HCT116 (cell line): ENCODE measurements at regions not wholly inside any gene's neighbourhood (a gene's known extent, or its start where the extent isn't known, plus 50 kb on each side); places are given as distances from the start of the nearest gene placed in this dataset.

Experiments
- ATAC-seq: fragments of 200-7000 bp; cut with Tn5 transposase; 2 replicates; pipeline ENCODE4 v1.9.1; 2020; ENCODE audit warnings: mild to moderate bottlenecking, moderate library complexity
- BruUV-seq: library from RNA; stranded (reverse); fragments of 400-500 nt; replicated peaks from 2 replicates; lab custom pipeline; 2021; lab: Mats Ljungman, UMichigan
- CTCF ChIA-PET: fragments of 300-600 bp; sonication (Branson Sonifier 250); formaldehyde crosslinking; loops from one replicate; lab custom pipeline; 2021; ENCODE audit warnings: antibody characterized with exemption; lab: Charles Lee
- POLR2A ChIA-PET: fragments of 300-600, 350-600 bp; sonication (Branson Sonifier 250); formaldehyde crosslinking; loops from one replicate; lab custom pipeline; 2021; ENCODE audit warnings: antibody characterized with exemption; lab: Charles Lee
- RAD21 ChIA-PET, 2 experiments: fragments of 300-600 bp; sonication (Branson Sonifier 250); formaldehyde crosslinking; loops; one replicate each; lab custom pipeline; 2023; ENCODE audit warnings: low total read pairs in 2 of 2; ENCODE audit not compliant: uncharacterized antibody in 2 of 2, unreplicated experiment in 2 of 2, low non-redundant PET in 1 of 2; lab: Charles Lee
- DNase-seq: peaks from one replicate; pipeline ENCODE4 v3.0.0-alpha.2; 2010; ENCODE audit warnings: low read depth, low spot score
- H2AFZ ChIP-seq: fragments of 200-600 bp; shearing (Covaris generic), sonication (generic); 2 replicates; pipeline ENCODE4 v1.6.1; 2017; ENCODE audit warnings: low read depth, mixed run types, mixed read lengths, antibody characterized with exemption, low read length; ENCODE audit not compliant: poor library complexity, severe bottlenecking
- H3K27ac ChIP-seq: 2 replicates; pipeline ENCODE4 v1.5.1; 2012; ENCODE audit warnings: low read depth, low read length
- H3K27me3 ChIP-seq: fragments of 200-600 bp; sonication (generic); 2 replicates; pipeline ENCODE4 v1.6.1; 2016; ENCODE audit warnings: mixed run types, low read length, mixed read lengths; ENCODE audit not compliant: insufficient read depth
- H3K36me3 ChIP-seq, 2 experiments: fragments of 200-500 bp in 1 of 2; fragments of 200-600 bp in 1 of 2; sonication (Bioruptor generic) in 1 of 2; sonication (generic) in 1 of 2; 2 replicates each; pipeline versions ENCODE4 v1.5.1 to v1.6.1; 2014 to 2016; ENCODE audit warnings: low read length in 2 of 2, inconsistent platforms in 1 of 2, mixed read lengths in 1 of 2, mixed run types in 1 of 2; ENCODE audit not compliant: insufficient read depth in 2 of 2, control insufficient read depth in 1 of 2
- H3K4me1 ChIP-seq, 2 experiments: fragments of 200-600 bp in 1 of 2; sonication (generic) in 1 of 2; 2 replicates each; pipeline versions ENCODE4 v1.5.1 to v1.6.1; 2012 to 2017; ENCODE audit warnings: low read length in 2 of 2, inconsistent platforms in 1 of 2, mild to moderate bottlenecking in 1 of 2, mixed read lengths in 1 of 2, mixed run types in 1 of 2, moderate library complexity in 1 of 2; ENCODE audit not compliant: insufficient read depth in 2 of 2, control insufficient read depth in 1 of 2
- H3K4me2 ChIP-seq: fragments of 200-600 bp; sonication (generic); 2 replicates; pipeline ENCODE4 v1.6.1; 2017; ENCODE audit warnings: mixed run types, low read length, mixed read lengths
- H3K4me3 ChIP-seq, 2 experiments: fragments of 200-600 bp in 1 of 2; sonication (generic) in 1 of 2; replicated peaks in 1 of 2; 2 replicates each; pipeline ENCODE4 v1.5.1; 2011 to 2016; ENCODE audit warnings: low read length in 2 of 2, control low read depth in 1 of 2, low read depth in 1 of 2, mild to moderate bottlenecking in 1 of 2, mixed read lengths in 1 of 2, mixed run types in 1 of 2
- H3K79me2 ChIP-seq: fragments of 200-600 bp; sonication (generic); 2 replicates; pipeline ENCODE4 v1.6.1; 2017; ENCODE audit warnings: mild to moderate bottlenecking, mixed run types, low read length, moderate library complexity, mixed read lengths; ENCODE audit not compliant: insufficient read depth
- H3K9ac ChIP-seq: fragments of 200-600 bp; sonication (generic); 2 replicates; pipeline ENCODE4 v1.6.1; 2016; ENCODE audit warnings: low read length, mixed read lengths
- H3K9me2 ChIP-seq: fragments of 200-600 bp; sonication (generic), shearing (Covaris generic); 2 replicates; pipeline ENCODE4 v1.6.1; 2017; ENCODE audit warnings: mixed run types, mild to moderate bottlenecking, moderate library complexity; ENCODE audit not compliant: insufficient read depth
- H3K9me3 ChIP-seq, 2 experiments: fragments of 200-500 bp in 1 of 2; fragments of 200-600 bp in 1 of 2; sonication (Bioruptor generic) in 1 of 2; sonication (generic) in 1 of 2; 2 replicates each; pipeline ENCODE4 v1.6.1; 2014 to 2017; ENCODE audit warnings: low read length in 2 of 2, mixed read lengths in 2 of 2, inconsistent platforms in 1 of 2, low read depth in 1 of 2, mild to moderate bottlenecking in 1 of 2, mixed run types in 1 of 2, moderate library complexity in 1 of 2; ENCODE audit not compliant: control insufficient read depth in 1 of 2, insufficient read depth in 1 of 2
- H4K20me1 ChIP-seq: fragments of 200-600 bp; sonication (generic), shearing (Covaris generic); 2 replicates; pipeline ENCODE4 v1.6.1; 2017; ENCODE audit warnings: mixed run types, mild to moderate bottlenecking, moderate library complexity; ENCODE audit not compliant: insufficient read depth
- CBX3 ChIP-seq: IDR thresholded peaks from 2 replicates; pipeline ENCODE4 v1.6.1; 2012; ENCODE audit warnings: low read depth
- CEBPB ChIP-seq: IDR thresholded peaks from 2 replicates; pipeline ENCODE4 v1.6.1; 2012; ENCODE audit warnings: low read depth
- EGR1 ChIP-seq: IDR thresholded peaks from 2 replicates; pipeline ENCODE4 v1.6.1; 2012; ENCODE audit warnings: low read depth
- JUND ChIP-seq: IDR thresholded peaks from 2 replicates; pipeline ENCODE4 v1.6.1; 2012
- POLR2A ChIP-seq: IDR thresholded peaks from 2 replicates; pipeline ENCODE4 v1.7.0; 2011; ENCODE audit warnings: borderline replicate concordance; ENCODE audit not compliant: insufficient read depth, insufficient read length; ENCODE audit errors: extremely low read depth
- RAD21 ChIP-seq: IDR thresholded peaks from 2 replicates; pipeline ENCODE4 v1.6.1; 2012; ENCODE audit warnings: low read depth, mild to moderate bottlenecking
- REST ChIP-seq: IDR thresholded peaks from 2 replicates; pipeline ENCODE4 v1.6.1; 2012; ENCODE audit warnings: low read depth
- SRF ChIP-seq: IDR thresholded peaks from 2 replicates; pipeline ENCODE4 v1.6.1; 2012; ENCODE audit warnings: low read depth
- TCF7L2 ChIP-seq: IDR thresholded peaks from 2 replicates; pipeline ENCODE4 v1.7.0; 2011; ENCODE audit warnings: borderline replicate concordance, inconsistent platforms; ENCODE audit not compliant: insufficient read depth, insufficient read length; ENCODE audit errors: extremely low read depth
- ZFX ChIP-seq: fragments of 450-650 bp; IDR thresholded peaks from 2 replicates; pipeline ENCODE4 v1.6.1; 2017
- ZNF274 ChIP-seq: fragments of 200-500 bp; sonication (Bioruptor generic); IDR thresholded peaks from 2 replicates; pipeline ENCODE4 v1.6.1; 2014; ENCODE audit warnings: mild to moderate bottlenecking, low read depth, low read length, inconsistent platforms
- intact Hi-C: fragments of 100-400 bp; cut with micrococcal nuclease; formaldehyde crosslinking; loops from 2 replicates; pipeline ENCODE4 v1.10.0; 2022

- H3K27ac ChIP-seq = no peak overlapping the region
- no peak overlapping the region for H3K4me3 ChIP-seq
- intact Hi-C loops = no loop called here
- H3K27me3 ChIP-seq = no peaks in the 10 kb centered on the region
- no peaks in the 10 kb centered on the region for H4K20me1 ChIP-seq
- TF ChIP-seq REST (peak; percentile 59), ZFX (no peak)
- RAD21 ChIA-PET = no interaction called here
- no peak overlapping the region for H2AFZ ChIP-seq
- no peaks in the 10 kb centered on the region for H3K9me2 ChIP-seq
- POLR2A ChIA-PET = no interaction called here
- no peak overlapping the region for H3K9ac ChIP-seq
- no peak for DNase-seq
- no TSS peak for BruUV-seq
- H3K9me3 ChIP-seq = no peaks in the 10 kb centered on the region; a peak in 1 of 4 replicates
- CTCF ChIA-PET = no interaction called here
- H3K4me2 ChIP-seq = no peak overlapping the region
- H3K36me3 ChIP-seq = no peaks in the 10 kb centered on the region
- no peak for ATAC-seq
- no peaks in the 10 kb centered on the region for H3K79me2 ChIP-seq
- peaks cover 0 to 10% of the 10 kb centered on the region in 2 experiments; a peak in 2 of 4 replicates for H3K4me1 ChIP-seq
These were observed 356.5 kb upstream of the KLF6 start for GRCh38 chr10:4141471-4141870.

GRCh38 chr10:4138146-4138721, 353.2 kb upstream of the KLF6 start:
- no peaks in the 10 kb centered on the region for H3K27me3 ChIP-seq
- no peak for DNase-seq
- H3K4me3 ChIP-seq = no peak overlapping the region
- ChIA-PET RAD21 (no interaction called here), CTCF (no interaction called here)
- intact Hi-C loops = no loop called here
- no peaks in the 10 kb centered on the region for H4K20me1 ChIP-seq
- no peak overlapping the region for H3K9ac ChIP-seq
- TF ChIP-seq SRF = no peak
- no peak for TF ChIP-seq TCF7L2
- TF ChIP-seq EGR1 = no peak
- TF ChIP-seq JUND = no peak
- no peak for TF ChIP-seq CBX3
- TF ChIP-seq REST = no peak
- no peak for TF ChIP-seq POLR2A
- TF ChIP-seq ZNF274 = no peak
- no peak for TF ChIP-seq CEBPB
- TF ChIP-seq RAD21 = no peak
- TF ChIP-seq, all 23 proteins: peak for 0
- Histone ChIP-seq H3K9me3 (no peaks in the 10 kb centered on the region; a peak in 1 of 4 replicates), H3K4me1 (no peaks in the 10 kb centered on the region), H2AFZ (no peak overlapping the region), H3K27ac (no peak overlapping the region), H3K9me2 (no peaks in the 10 kb centered on the region), H3K36me3 (no peaks in the 10 kb centered on the region), H3K4me2 (no peak overlapping the region), H3K79me2 (no peaks in the 10 kb centered on the region)
- BruUV-seq = no TSS peak
- ATAC-seq = no peak
- POLR2A ChIA-PET = no interaction called here
